K562 (cell line): ENCODE measurements at regions not wholly inside any gene's neighbourhood (a gene's known extent, or its start where the extent isn't known, plus 50 kb on each side); places are given as distances from the start of the nearest gene placed in this dataset.
A peak's percentile ranks its signal among the peaks of the same experiment; 100 is the strongest.

Experiments used
- ATAC-seq: fragments of 200-7000 bp; cut with Tn5 transposase; 3 replicates; pipeline ENCODE4 v1.9.1; 2020; ENCODE audit warnings: moderate library complexity
- BruUV-seq: library from RNA; stranded (reverse); fragments of 400-500 nt; replicated peaks from 2 replicates; lab custom pipeline; 2021; lab: Mats Ljungman, UMichigan
- CTCF ChIA-PET: fragments of 300-600 bp; formaldehyde crosslinking; extraction: SDS; loops from one replicate; lab custom pipeline; 2021; ENCODE audit warnings: low intra/inter-chr PET ratio; lab: Yijun Ruan, JAX
- POLR2A ChIA-PET: fragments of 300-600, 350-650 bp; sonication (Branson Sonifier 250); formaldehyde crosslinking; extraction: SDS; loops from one replicate; lab custom pipeline; 2021; ENCODE audit warnings: antibody characterized with exemption, inconsistent platforms; lab: Yijun Ruan, JAX
- DNase-seq, 4 experiments: peaks; one replicate each; pipeline versions ENCODE4 v3.0.0 to v3.0.0-alpha.2; 2011 to 2018; ENCODE audit warnings: low spot score in 3 of 4, mixed read lengths in 3 of 4; ENCODE audit errors: extremely low read depth in 1 of 4
- FAIRE-seq: peaks from 2 replicates; lab custom pipeline; 2011; peaks lifted over from hg19 to GRCh38; lab: Jason Lieb, UNC
- H2AFZ ChIP-seq: 2 replicates; pipeline ENCODE4 v1.6.0; 2011; ENCODE audit warnings: low read depth, low read length, control low read depth, inconsistent platforms
- H3K27ac ChIP-seq: fragments of 200-600 bp; 3 replicates; pipeline ENCODE4 v1.8.0; 2011; ENCODE audit warnings: low read depth, mild to moderate bottlenecking, control low read depth, inconsistent platforms, low read length, moderate library complexity, mixed read lengths; ENCODE audit errors: extremely low read depth
- H3K27me3 ChIP-seq, 2 experiments: fragments of 300-600 bp in 1 of 2; 2 replicates in 1 of 2; 3 replicates in 1 of 2; pipeline versions ENCODE4 v1.6.0 to v1.8.0; 2011; ENCODE audit warnings: inconsistent platforms in 2 of 2, low read length in 2 of 2, mild to moderate bottlenecking in 1 of 2, mixed read lengths in 1 of 2, moderate library complexity in 1 of 2; ENCODE audit not compliant: control insufficient read depth in 2 of 2, insufficient read depth in 2 of 2
- H3K36me3 ChIP-seq: fragments of 300-600 bp; 3 replicates; pipeline ENCODE4 v1.8.0; 2011; ENCODE audit warnings: mild to moderate bottlenecking, low read length, inconsistent platforms; ENCODE audit not compliant: control insufficient read depth, insufficient read depth
- H3K4me1 ChIP-seq, 2 experiments: fragments of 200-600 bp in 1 of 2; replicated peaks in 1 of 2; 2 replicates in 1 of 2; 3 replicates in 1 of 2; pipeline versions ENCODE4 v1.5.1 to v1.8.0; 2011; ENCODE audit warnings: inconsistent platforms in 2 of 2, low read length in 2 of 2, mild to moderate bottlenecking in 1 of 2, mixed read lengths in 1 of 2, moderate library complexity in 1 of 2; ENCODE audit not compliant: control insufficient read depth in 2 of 2, insufficient read depth in 2 of 2
- H3K4me2 ChIP-seq: 2 replicates; pipeline ENCODE4 v1.6.1; 2011; ENCODE audit warnings: low read length, control low read depth, inconsistent platforms, mixed read lengths; ENCODE audit not compliant: insufficient read depth
- H3K4me3 ChIP-seq: fragments of 200-600 bp; sonication (generic), shearing (Covaris generic); 2 replicates; pipeline ENCODE4 v1.5.1; 2016; ENCODE audit warnings: control low read depth, inconsistent platforms
- H3K79me2 ChIP-seq: fragments of 200-600 bp; 3 replicates; pipeline ENCODE4 v1.8.0; 2011; ENCODE audit warnings: low read length, inconsistent platforms; ENCODE audit not compliant: control insufficient read depth, insufficient read depth
- H3K9ac ChIP-seq, 2 experiments: 2 replicates each; pipeline versions ENCODE4 v1.6.0 to v1.6.1; 2011; ENCODE audit warnings: low read depth in 2 of 2, low read length in 2 of 2, control low read depth in 1 of 2, inconsistent platforms in 1 of 2, mild to moderate bottlenecking in 1 of 2, mixed read lengths in 1 of 2; ENCODE audit not compliant: insufficient read depth in 1 of 2
- H3K9me1 ChIP-seq: one replicate; pipeline ENCODE4 v1.6.0; 2011; ENCODE audit warnings: inconsistent platforms, mild to moderate bottlenecking, low read length, moderate library complexity; ENCODE audit not compliant: control insufficient read depth, insufficient read depth
- H3K9me3 ChIP-seq: replicated peaks from 2 replicates; pipeline ENCODE4 v1.5.1; 2011; ENCODE audit warnings: low read depth, low read length, inconsistent platforms; ENCODE audit not compliant: control insufficient read depth, insufficient read depth
- H4K20me1 ChIP-seq: replicated peaks from 2 replicates; pipeline ENCODE4 v1.6.1; 2011; ENCODE audit warnings: low read length, inconsistent platforms, mixed read lengths; ENCODE audit not compliant: control insufficient read depth, insufficient read depth
- ARID2 ChIP-seq: fragments of 450-650 bp; IDR thresholded peaks from 2 replicates; pipeline ENCODE4 v1.6.1; 2017; ENCODE audit warnings: antibody characterized with exemption, mild to moderate bottlenecking
- CREB3 ChIP-seq: fragments of 450-650 bp; conservative IDR thresholded peaks from 2 replicates; pipeline ENCODE4 v1.6.1; 2016; ENCODE audit warnings: missing genetic modification characterization, low read depth, mild to moderate bottlenecking, missing compliant biosample characterization, moderate library complexity
- DNMT1 ChIP-seq: fragments of 450-650 bp; IDR thresholded peaks from 2 replicates; pipeline ENCODE4 v1.6.1; 2016; ENCODE audit warnings: antibody characterized with exemption, mild to moderate bottlenecking
- LCOR ChIP-seq: sonication (generic); formaldehyde crosslinking; IDR thresholded peaks from 2 replicates; pipeline ENCODE4 v1.8.0; 2022; ENCODE audit warnings: mild to moderate bottlenecking, missing genetic modification reagents
- SRSF1 ChIP-seq: fragments of 200-400 bp; formaldehyde crosslinking; IDR thresholded peaks from 2 replicates; pipeline ENCODE4 v1.6.1; 2017; ENCODE audit warnings: mild to moderate bottlenecking, low read depth, low read length, moderate library complexity
- STAG1 ChIP-seq: sonication (generic); formaldehyde crosslinking; IDR thresholded peaks from 2 replicates; pipeline ENCODE4 v1.5.0; 2020; ENCODE audit warnings: missing genetic modification reagents, borderline replicate concordance
- STAT5A ChIP-seq: IDR thresholded peaks from 2 replicates; pipeline ENCODE4 v1.6.1; 2012; ENCODE audit warnings: low read length, inconsistent platforms, borderline replicate concordance
- TAF1 ChIP-seq: IDR thresholded peaks from 2 replicates; pipeline ENCODE4 v1.6.1; 2011; ENCODE audit warnings: mild to moderate bottlenecking, low read length, moderate library complexity; ENCODE audit not compliant: insufficient read depth, control insufficient read depth, severe bottlenecking; ENCODE audit errors: extremely low read depth
- ZBTB33 ChIP-seq: sonication (generic); formaldehyde crosslinking; IDR thresholded peaks from 2 replicates; pipeline ENCODE4 v1.8.1; 2023; ENCODE audit warnings: mild to moderate bottlenecking, missing genetic modification reagents
- ZBTB49 ChIP-seq: sonication (generic); formaldehyde crosslinking; IDR thresholded peaks from 2 replicates; pipeline ENCODE4 v1.8.0; 2022; ENCODE audit warnings: missing genetic modification reagents, mild to moderate bottlenecking, borderline replicate concordance
- ZNF408 ChIP-seq: fragments of 250-450 bp; sonication (Bioruptor Pico); IDR thresholded peaks from 2 replicates; pipeline ENCODE4 v1.4.0; 2020; ENCODE audit warnings: low read depth, mild to moderate bottlenecking, moderate library complexity
- ZNF695 ChIP-seq: fragments of 450-650 bp; formaldehyde crosslinking; IDR thresholded peaks from 2 replicates; pipeline ENCODE4 v1.4.0; 2020; ENCODE audit warnings: mild to moderate bottlenecking, moderate library complexity
- ZNF785 ChIP-seq: fragments of 250-450 bp; sonication (Bioruptor Pico); IDR thresholded peaks from 2 replicates; pipeline ENCODE4 v1.4.0; 2020; ENCODE audit warnings: mild to moderate bottlenecking
- WGBS: fragments of 100-300 bp; shearing (Covaris generic); methylation state at CpG from one replicate; pipeline ENCODE4 v1.1.6; 2016; ENCODE audit warnings: low coverage, mixed read lengths; ENCODE audit not compliant: insufficient coverage; ENCODE audit errors: missing lambda C conversion rate; 5-methylcytosine and 5-hydroxymethylcytosine counted together
- in situ Hi-C: fragments of 300-500 bp; cut with MboI; formaldehyde crosslinking; loops from 4 replicates; pipeline ENCODE4 v1.15.0; 2018; ENCODE audit warnings: inconsistent platforms, mixed read lengths
- intact Hi-C: fragments of 100-400 bp; cut with micrococcal nuclease; formaldehyde crosslinking; loops from 2 replicates; pipeline ENCODE4 v1.14.2; 2022

GRCh38 chr2:181140928-181141327 lies 160.5 kb downstream of the UBE2E3 start (continued):
- TF ChIP-seq STAG1 (CRISPR knock-in tag) (no peak), SRSF1 (no peak), TAF1 (no peak), ZNF785 (no peak), DNMT1 (no peak), CREB3 (tag) (no peak), STAT5A (no peak)
- TF ChIP-seq, all 486 proteins: peak for 0

GRCh38 chr2:181141676-181142075 lies 161.3 kb downstream of the UBE2E3 start:
- no peak overlapping the region for H3K4me3 ChIP-seq
- POLR2A ChIA-PET = no interaction called here

More at GRCh38 chr2:181141676-181142075, 161.3 kb downstream of the UBE2E3 start:
- TF ChIP-seq ZBTB33 (CRISPR knock-in tag) (no peak), LCOR (CRISPR knock-in tag) (no peak), ARID2 (no peak), ZBTB49 (CRISPR knock-in tag) (no peak), ZNF695 (CRISPR knock-in tag) (0 out of 2 replicates have a peak, but pooled peaks have one; percentile 30), ZNF408 (CRISPR knock-in tag) (no peak)
- Histone ChIP-seq H3K4me2 (no peak overlapping the region), H3K36me3 (no peaks in the 10 kb centered on the region), H2AFZ (no peak overlapping the region), H3K4me1 (no peaks in the 10 kb centered on the region), H3K27me3 (no peaks in the 10 kb centered on the region), H3K9ac (no peak overlapping the region), H3K27ac (no peak overlapping the region), H3K9me3 (no peaks in the 10 kb centered on the region), H3K9me1 (no peaks in the 10 kb centered on the region), H3K79me2 (no peaks in the 10 kb centered on the region), H4K20me1 (no peaks in the 10 kb centered on the region)
- in situ Hi-C loops (no loop called here), intact Hi-C loops (no loop called here)
- no peak for DNase-seq
- ATAC-seq = no peak
- no TSS peak for BruUV-seq
- no peak for FAIRE-seq
- CTCF ChIA-PET = no interaction called here
- WGBS = 0% methylated on average over 2 of the region's 2 CpGs
